ENCODE measurements at regions not wholly inside any gene's neighbourhood (a gene's known extent, or its start where the extent isn't known, plus 50 kb on each side); places are given as distances from the start of the nearest gene placed in this dataset.
"Not testable (repeated sequence)": the region's sequence is repeated elsewhere in the genome, so short reads cannot be mapped to it uniquely, and the experiment has no call there.

DNA sequence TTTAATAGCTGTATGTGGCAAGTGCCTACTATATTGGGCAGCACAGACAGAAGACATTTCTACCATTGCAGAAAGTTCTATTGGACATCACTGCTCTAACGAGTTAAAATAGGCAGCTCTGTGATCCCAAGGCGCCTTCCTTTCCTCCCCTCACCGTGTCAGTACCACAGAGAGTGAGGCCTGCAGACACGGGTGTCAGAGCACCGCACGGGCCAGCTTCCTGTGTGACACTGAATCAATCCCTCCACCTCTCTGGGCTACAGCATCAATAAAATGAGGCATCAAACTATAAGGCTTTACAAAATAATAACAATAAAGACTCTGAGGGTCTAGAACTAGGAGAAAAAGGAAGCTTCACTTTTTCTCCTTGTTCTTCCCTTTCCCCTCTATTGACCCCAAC is 246.7 kb downstream of the FOXD2 start:
- no peak for DNase-seq (ENCODE audit: low read depth in 2 of 2)

DNA sequence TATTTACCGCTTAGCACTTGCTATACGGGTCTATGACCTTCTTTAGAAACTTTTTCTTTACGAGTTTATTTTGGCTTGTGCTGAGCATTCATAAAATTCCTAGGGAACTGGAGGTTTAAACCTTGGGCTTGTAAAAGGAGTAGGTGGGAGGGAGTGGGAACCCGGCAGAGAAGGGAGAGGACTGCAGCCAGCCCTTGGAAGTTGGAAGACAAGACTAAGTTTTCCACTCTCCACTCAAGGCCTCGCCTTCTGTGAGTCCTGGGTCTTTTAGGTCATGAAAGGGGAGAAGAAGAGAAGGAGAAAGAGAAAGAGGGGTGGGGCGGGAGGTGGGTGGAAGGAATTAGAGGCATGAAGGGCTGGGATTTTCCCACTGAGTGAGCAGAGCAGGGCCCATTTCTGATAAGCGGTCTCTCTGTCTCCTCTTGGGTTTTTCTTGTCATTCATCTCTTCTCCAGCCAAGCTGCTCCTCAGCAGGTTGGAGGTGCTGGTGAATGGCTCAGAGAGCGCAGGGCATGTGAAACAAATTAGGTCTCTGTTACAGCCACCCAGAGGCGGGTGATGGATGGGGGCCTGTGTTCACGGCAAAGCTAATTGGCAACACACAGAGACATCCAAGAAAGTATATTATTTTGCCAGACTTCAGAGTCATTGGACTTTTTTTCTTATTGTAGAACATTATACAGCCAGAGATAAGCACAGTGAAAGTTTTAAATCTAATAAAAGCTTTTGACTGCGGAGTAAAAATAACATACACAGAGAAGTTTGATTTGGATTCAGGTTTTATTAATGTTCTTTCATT is 247.3 kb downstream of the FOXD2 start:
- no peak for DNase-seq (ENCODE audit: low read depth in 2 of 2)

DNA sequence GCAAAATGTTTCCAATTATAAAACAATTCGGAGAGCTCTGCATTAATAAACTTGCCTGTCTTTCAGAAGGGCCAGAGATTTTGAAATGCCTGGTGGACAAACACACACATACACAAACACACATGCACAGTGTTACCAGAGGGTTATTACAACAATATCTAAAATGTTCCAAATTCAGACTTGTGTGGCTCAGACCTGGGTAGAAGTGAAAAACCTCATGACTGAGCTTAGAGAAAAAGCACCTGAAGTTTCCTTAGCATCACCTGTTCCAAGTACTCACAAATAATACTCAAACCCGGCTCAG is 247.9 kb downstream of the FOXD2 start:
- no peak for DNase-seq (ENCODE audit: low read depth in 2 of 2)

DNA sequence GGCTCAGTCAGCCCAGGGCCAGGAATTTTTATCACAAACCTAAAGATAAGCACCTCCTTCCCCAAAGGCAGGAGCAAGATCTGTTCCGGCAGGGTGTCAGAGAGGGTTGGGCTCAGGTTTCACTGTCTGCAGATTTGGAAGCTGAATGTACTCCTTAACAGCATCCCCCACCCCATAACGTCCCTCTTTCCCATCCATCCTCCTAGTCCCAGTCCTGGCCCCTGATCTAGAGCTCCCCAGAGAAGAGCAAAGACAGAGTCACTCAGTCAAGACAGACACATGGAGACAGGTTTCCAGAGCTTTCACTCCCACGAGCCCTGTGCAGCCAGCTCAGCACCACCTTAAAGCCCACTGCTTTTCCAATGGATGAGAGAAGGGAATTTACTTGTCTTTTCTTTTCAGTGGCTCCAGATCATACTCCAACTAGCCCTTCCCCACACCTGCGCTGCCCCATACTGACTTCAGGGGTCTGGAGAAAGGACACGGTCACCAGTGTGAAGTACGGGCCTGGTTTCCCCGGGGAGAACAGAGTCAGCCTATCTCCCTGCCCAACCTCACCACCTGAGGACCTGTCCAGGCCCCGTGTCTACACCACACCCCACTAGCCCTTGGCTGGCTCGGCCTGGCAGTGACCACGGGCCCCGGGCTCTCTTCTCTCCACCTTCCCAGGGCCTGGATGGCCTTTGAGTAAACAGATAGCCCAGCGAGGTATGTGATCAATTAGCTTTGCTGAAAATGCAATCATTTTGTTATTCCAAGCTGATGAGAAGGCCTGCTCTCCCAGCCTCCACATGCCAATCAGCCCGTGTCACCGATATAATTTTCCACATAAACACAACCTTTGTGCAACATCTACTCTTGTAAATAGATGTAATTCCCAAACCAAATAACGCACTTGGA is 249.1 kb downstream of the FOXD2 start:
- DNase-seq (ENCODE audit: low read depth in 2 of 2) = no peak

DNA sequence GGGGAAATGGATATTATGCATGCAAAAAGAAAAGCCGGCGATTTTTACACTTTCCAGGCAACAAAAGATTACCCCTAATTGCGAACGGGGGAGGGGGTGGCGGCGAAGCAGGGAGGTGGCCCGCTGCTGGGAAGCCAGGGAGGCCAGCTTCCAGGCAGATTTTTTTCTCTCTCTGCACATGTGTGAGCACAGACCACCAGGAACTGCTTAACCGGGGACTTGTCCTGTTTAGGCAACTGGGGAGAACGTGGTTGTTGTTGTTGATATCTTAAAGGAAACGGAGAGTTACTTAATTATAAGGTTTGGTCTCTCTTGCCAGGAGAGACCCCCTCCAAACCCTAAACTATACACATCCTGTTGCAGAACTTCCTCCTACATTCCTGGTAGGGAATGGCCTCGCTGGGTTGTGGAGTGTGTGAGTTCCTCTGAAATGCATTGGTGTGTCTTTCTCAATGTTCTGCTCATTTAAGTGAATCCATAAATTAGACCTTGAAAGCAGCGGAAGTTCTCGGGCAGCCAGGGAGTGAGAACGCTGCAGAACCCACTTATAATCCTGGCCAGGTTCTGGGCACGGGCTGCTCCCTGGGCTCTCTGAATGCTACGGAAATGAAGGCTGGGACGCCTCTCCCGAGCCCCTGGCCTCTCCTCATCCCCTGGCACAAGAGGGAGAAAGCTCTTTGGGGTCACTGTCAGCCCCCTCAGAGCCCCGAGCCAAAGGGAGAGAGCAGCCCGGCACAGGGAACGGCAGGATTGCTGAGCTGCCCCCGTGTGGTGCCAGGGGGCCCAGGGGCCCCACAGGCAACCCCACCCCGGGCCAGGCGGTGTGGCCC is 250.0 kb downstream of the FOXD2 start:
- DNase-seq (ENCODE audit: low read depth in 2 of 2) = no peak

DNA sequence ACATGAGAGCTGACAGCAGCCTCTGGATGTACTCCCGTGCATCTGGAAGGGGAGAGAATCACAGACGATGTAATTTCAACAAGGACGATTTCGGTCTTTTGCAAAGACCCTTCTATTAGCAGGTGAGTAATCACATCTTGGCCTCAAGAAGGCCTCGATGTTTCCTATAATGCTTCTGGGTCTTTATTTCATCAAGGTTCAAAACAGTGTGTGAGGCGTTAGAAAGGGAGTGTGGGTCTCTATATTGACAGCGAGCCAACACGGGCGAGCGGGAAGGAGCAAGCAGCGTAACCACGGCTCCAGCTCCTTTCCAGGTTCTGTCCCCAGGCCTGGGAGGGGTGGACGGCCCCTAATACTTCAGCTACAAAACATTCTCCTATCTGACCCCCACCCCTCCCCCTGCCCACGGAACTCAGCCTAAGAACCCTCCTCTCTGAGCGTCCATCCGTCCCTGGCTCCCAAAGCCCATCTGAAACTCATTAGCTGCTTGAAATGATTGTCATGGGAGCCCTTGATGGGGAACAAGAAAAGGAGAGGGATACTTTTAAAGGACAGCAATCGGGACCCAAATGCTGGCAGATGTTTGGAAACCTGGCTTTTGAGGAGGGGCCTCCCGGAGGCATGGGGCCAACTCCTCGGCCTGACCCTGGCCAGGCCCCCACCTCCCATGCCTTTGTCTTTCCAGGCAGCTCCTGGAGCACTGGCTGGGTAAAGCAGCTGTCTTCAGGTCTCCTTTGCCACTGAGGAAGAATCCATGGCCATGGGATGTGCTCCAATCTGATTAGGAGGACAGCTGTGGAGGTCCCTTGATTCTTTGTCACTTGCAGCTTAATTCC is 250.8 kb downstream of the FOXD2 start:
- DNase-seq (ENCODE audit: low read depth in 2 of 2) = no peak

DNA sequence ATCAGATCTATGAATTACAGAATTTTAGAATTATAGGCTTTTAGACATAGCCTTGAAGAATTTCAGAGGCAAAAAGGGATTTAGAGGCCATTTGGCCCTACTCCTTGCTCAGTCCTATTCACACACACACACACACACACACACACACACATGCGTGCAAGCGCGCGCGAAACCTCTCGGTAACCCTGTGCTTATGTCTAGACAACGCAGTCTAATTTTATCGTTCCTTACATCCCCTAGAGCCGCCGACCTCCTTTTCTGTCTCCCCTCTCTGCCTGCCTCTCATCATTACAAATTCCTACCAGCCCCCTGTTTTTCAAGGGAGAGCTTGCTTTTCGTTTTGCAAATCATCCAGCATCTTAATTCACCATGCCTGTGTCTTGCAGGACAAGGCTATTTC is 252.1 kb downstream of the FOXD2 start:
- no peak for DNase-seq (ENCODE audit: low read depth in 2 of 2)

DNA sequence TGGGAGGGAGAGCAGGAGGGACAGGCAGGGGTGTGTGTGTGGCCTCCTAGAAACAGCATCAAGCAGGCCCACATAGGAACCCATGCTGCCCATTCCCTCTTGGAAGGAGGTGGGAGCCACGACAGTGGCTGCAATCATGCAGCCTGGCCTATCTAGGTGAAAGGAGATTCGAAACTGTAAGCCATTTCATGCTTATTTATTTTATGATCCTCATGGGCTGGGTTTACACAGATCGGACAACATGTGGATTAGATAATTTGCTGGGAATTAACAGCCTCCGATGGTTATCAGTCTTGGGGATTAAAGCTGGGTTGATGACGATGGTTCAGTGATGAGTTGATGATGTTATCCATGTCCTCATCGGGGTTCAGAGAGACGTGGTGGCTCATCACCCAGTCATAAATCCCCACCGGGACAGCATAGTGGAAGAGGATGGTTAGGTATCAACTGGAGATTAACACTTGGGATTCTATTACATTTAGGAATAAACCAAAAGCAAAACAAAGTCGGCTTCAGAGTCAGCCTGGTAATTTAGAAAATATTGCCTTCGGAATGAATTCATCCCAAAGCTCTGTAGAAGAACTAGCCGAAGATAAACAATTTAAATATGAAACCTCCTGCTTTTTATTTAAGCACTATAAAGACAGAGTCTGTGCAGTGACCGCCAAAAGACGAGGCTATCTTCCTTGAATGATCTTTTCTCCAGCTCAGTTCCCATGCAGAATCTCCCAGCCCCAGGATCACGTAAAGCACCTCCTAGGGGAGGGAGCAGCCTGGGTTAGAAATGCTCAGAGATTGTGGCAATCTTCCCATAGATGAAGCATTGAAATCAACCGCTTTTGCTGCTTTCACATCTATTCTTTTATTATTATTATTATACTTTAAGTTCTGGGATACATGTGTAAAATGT is 252.8 kb downstream of the FOXD2 start:
- no peak for DNase-seq (ENCODE audit: low read depth in 2 of 2)

DNA sequence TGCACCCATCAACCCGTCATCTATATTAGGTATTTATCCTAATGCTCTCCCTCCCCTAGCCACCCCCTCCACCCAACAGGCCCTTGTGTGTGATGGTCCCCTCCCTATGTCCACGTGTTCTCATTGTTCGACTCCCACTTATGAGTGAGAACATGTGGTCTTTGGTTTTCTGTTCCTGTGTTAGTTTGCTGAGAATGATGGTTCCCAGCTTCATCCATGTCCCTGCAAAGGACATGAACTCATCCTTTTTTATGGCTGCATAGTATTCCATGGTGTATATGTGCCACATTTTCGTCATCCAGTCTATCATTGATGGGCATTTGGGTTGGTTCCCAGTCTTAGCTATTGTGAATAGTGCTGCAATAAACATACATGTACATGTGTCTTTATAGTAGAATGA is 253.4 kb downstream of the FOXD2 start:
- not testable (repeated sequence) for DNase-seq (ENCODE audit: low read depth in 2 of 2)

DNA sequence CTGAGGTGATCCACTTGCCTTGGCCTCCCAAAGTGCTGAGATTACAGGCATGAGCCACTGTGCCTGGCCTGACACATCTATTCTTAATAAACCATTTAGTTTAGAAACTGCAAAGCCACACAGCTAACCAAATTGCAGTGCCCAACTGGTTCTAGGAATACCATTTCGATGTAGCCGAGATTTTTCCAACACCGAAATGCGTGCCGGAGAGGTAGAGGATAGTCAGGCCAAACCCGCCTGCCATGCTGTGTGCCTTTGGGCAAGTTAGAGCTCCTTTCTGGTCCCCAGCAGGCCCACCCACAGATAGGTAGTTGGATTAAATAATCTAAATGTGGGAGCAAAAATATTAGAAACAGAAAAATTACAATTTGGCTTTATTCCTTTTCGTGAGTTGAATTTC is 254.4 kb downstream of the FOXD2 start:
- DNase-seq (ENCODE audit: low read depth in 2 of 2) = no peak

DNA sequence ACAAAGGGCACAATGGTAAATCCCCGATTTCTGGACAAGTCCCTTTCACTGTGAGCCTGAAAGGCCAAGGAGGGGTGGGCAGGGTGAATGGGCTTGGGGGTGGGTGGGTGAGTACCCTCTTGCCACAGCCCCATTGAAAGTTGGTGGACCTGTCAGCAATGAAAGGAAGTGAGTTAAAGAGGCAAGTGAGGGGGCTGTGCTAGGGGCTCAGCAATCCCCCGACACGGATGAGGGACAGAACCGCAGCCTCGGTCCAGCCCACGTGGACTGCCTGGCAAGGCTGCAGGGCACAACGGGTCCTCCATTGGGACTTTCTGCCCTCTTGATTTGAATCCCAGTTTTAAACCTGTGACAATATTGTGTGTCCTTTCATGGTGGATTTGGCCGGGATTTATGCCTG is 255.3 kb downstream of the FOXD2 start:
- no peak for DNase-seq (ENCODE audit: low read depth in 2 of 2)

DNA sequence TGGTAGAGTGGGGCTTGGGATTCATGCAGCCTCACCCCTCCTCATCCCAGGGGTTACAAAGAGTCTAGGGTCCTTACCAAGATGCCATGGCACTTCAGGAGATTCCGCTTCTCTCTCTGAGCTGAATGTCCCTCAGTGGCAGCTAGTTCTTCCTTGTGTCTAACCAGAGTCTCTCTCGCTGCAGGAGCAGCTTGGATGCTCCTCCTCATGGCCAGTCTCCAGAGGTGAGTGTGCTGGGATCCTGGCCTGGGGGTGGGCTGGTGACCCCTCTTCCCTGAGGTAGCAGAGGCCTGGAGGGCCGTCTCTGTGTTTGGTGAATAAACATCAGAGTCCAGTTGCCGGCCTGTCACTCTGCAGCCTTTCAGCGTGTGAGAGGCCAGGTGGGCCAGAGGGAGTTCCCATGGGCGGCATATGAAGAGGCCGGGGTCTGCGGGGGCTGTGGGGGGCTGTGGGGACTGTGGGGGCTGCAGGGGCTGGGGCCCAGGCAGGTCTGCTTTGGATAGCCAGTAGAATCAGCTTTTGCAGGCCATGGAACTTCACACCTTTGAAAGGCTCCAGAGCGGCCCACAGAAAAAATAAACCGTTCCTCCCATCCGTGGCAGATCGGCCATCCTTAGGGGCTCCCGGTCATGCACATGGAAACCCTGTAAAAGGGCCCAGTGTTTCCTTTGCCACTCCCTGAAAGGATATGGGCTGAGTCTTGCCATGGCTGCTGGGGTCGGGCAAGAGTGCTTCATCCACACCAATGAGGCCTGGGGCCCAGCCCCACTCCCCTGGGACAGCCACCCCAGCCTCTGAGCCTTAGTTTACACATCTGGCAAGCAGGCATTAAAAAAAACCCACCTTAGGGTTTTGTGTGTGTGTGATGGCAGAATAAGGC is 256.4 kb downstream of the FOXD2 start:
- DNase-seq (ENCODE audit: low read depth in 2 of 2) = no peak

DNA sequence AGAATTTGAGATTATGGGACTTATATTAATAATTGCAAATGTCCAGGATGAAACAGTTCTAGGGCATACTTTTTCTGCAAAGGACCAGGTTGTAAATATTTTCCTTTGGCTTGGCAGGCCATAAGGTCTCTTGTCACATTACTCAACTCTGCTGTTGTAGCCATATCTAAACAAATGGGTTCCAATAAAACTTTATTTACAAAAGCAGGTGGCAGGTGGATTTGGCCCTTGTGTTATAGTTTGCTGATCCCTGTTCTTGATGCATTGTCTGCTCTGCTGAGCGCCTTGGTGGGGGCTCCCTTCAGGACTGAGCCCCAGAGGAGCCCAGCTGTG is 258.5 kb downstream of the FOXD2 start:
- no peak for DNase-seq (ENCODE audit: low read depth in 2 of 2)

DNA sequence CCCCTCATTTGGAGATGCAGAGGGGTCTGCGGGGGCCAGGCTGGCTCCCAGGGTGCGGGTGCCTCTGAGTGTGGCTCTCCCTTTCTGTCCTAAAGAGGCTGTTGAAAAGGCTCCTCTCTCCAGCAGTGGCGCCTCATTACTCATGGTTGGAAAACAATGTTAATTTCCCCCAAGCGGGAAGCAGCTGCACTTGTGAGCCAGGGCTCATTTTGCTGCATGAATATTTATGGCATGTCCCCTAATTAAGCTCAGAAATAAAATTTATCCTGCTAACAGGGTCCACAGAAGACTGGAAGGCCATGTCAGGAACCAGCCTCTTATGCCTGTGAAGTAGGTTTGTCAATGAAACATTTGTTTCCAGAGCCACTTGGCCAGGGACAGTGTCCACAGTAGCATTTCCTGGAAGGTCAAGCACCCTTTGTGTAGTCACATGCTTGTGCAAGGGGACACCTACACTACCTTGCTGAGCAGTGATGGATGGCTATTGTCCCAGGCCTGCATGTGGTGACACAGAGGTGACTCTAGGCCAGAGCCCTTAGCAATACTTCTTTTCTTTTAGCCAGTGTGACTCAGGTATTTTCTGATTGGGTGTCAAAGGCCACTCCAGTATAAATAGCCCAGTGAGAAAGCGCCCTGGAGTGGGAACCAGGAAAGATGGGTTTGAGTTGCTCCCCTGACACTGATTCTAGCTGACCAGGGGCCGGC is 259.0 kb downstream of the FOXD2 start:
- DNase-seq (ENCODE audit: low read depth in 2 of 2) = no peak

DNA sequence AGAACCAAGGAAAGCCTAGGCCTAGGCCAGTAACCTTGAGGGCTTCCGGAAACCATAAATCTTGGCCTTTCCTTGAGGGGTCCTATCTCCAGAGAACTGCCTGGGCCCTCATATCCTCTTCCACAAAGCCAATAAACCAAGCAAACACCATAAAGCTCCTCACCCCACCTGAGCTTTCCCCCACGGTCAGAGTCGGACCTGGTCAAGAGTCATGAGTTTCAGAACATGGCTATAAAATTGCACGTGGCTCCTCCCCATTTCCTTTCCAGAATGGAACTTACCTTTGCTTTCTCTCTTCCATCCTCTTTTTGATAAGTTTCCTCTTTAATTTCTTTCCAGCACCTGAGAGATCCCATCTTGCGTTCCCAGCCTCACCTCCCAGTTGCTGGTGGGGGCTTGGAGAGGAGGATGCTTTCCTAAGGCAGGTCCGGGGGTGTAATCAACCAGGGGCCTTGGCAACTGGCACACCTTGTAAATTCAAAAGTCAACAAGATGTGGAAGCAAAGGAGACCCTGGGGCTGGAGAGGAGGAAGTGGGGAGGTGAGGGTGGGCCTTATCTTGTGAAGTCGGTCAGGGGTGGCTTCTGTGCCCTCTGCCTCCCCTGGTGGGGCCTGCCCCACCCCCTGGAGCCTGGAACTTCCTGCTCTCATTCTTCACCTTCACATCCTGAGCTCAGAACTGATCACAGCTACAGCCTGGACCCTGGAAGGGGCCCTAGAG is 259.9 kb downstream of the FOXD2 start:
- DNase-seq (ENCODE audit: low read depth in 2 of 2) = no peak

DNA sequence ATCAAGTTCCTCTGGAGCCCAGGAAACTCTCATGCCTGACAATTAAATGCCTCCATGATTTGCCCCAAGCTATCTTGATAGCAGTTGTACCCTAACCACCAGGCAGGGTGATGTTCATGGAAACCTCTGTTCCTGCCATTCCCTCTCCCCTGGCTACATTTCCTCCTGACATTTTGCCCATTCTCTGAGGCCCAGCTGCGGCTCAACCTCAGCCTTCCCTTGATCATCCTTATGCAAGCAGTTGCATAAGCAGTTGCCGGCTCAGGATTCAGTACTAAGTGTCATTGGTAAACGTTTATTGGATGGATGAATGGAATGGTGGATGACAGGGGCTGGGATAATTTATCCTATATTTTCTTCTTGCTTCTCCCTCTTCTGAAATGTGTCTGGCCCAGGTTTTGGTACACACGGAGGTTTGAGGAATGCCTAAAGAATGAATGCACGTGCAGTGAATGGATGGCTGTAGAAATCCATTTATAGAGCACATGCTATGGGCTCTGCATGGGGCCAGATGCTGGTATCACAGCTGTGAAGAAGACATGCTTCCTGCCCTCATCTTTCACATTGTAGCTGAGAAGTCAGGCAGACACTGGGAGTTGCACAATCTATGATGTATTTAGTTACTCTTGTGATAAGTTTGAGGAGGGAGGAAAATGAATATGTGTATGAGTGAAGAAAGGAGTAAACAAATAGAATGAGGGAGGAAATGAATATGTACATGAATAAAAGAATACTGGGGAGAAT is 261.8 kb downstream of the FOXD2 start:
- no peak for DNase-seq (ENCODE audit: low read depth in 2 of 2)

DNA sequence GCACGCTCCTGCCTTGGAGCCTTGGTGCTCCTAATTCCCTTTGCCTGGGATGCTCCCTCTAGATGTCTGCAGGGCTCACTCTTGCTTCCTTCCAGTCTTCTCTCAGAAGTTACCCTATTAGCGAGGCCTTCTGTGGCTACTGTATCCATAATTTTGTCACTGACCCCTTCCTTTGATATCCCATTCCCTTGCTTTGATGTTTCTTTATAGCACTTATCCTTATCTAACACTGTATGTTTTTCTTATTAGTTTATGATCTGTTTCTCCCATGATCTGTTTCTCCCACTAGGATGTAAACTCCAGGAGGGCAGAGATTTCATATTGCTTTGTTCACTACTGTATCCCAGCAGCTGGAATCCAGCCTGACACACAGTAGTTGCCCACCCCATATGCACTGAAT is 263.4 kb downstream of the FOXD2 start:
- no peak for DNase-seq (ENCODE audit: low read depth in 2 of 2)

Data from fibroblast of skin of left quadriceps (primary cell).